H1 (cell line): ENCODE measurements at regions not wholly inside any gene's neighbourhood (a gene's known extent, or its start where the extent isn't known, plus 50 kb on each side); places are given as distances from the start of the nearest gene placed in this dataset.

ENCODE experiments used
- CTCF ChIA-PET: fragments of 300-600 bp; sonication (Branson Sonifier 250); formaldehyde crosslinking; loops from one replicate; lab custom pipeline; 2021; ENCODE audit not compliant: partially characterized antibody; lab: Charles Lee
- POLR2A ChIA-PET: fragments of 300-600 bp; sonication (Branson Sonifier 250); formaldehyde crosslinking; loops from one replicate; lab custom pipeline; 2021; ENCODE audit warnings: inconsistent platforms; ENCODE audit not compliant: partially characterized antibody; lab: Charles Lee
- DNase-seq, 2 experiments: peaks; one replicate each; pipeline versions ENCODE4 v3.0.0 to v3.0.0-alpha.2; 2010 to 2022; ENCODE audit warnings: low spot score in 2 of 2, low read depth in 1 of 2, mixed read lengths in 1 of 2
- FAIRE-seq: peaks from 2 replicates; lab custom pipeline; 2011; peaks lifted over from hg19 to GRCh38; lab: Jason Lieb, UNC
- H2AFZ ChIP-seq: 2 replicates; pipeline ENCODE4 v1.8.1; 2012; ENCODE audit warnings: low read length, inconsistent platforms
- H2AK5ac ChIP-seq: 2 replicates; pipeline ENCODE4 v1.6.1; 2013; ENCODE audit warnings: low read depth, low read length
- H2BK120ac ChIP-seq: replicated peaks from 2 replicates; pipeline ENCODE3; 2013; ENCODE audit warnings: low read depth, low read length, inconsistent platforms
- H2BK12ac ChIP-seq: 2 replicates; pipeline ENCODE4 v1.6.1; 2013; ENCODE audit warnings: low read depth, low read length
- H2BK15ac ChIP-seq: 2 replicates; pipeline ENCODE4 v1.6.1; 2013; ENCODE audit warnings: low read length
- H2BK20ac ChIP-seq: 2 replicates; pipeline ENCODE4 v1.6.1; 2013; ENCODE audit warnings: low read length
- H2BK5ac ChIP-seq: 2 replicates; pipeline ENCODE4 v1.6.1; 2013; ENCODE audit warnings: low read depth, low read length
- H3K14ac ChIP-seq: 2 replicates; pipeline ENCODE4 v1.6.1; 2013; ENCODE audit warnings: inconsistent platforms; ENCODE audit not compliant: insufficient read length
- H3K18ac ChIP-seq: 2 replicates; pipeline ENCODE4 v1.6.1; 2013; ENCODE audit warnings: low read length; ENCODE audit errors: extremely low read depth
- H3K23ac ChIP-seq: 2 replicates; pipeline ENCODE4 v1.6.1; 2013; ENCODE audit warnings: inconsistent platforms; ENCODE audit not compliant: insufficient read length
- H3K23me2 ChIP-seq: 2 replicates; pipeline ENCODE4 v1.6.1; 2013; ENCODE audit warnings: low read depth, low read length
- H3K27ac ChIP-seq: 2 replicates; pipeline ENCODE4 v1.6.1; 2011; ENCODE audit warnings: low read depth, low read length, inconsistent platforms
- H3K27me3 ChIP-seq, 4 experiments: replicated peaks in 1 of 4; 1 replicate in 1 of 4; 2 replicates in 3 of 4; pipeline versions ENCODE4 v1.6.1 to v1.8.1; 2011 to 2013; ENCODE audit warnings: low read length in 3 of 4, mild to moderate bottlenecking in 3 of 4, inconsistent platforms in 2 of 4, mixed read lengths in 2 of 4, moderate library complexity in 1 of 4; ENCODE audit not compliant: control insufficient read depth in 3 of 4, insufficient read depth in 3 of 4; ENCODE audit errors: extremely low read depth in 1 of 4
- H3K36me3 ChIP-seq, 4 experiments: 2 replicates each; pipeline versions ENCODE4 v1.6.1 to v1.8.1; 2011 to 2013; ENCODE audit warnings: mild to moderate bottlenecking in 4 of 4, low read length in 3 of 4, moderate library complexity in 2 of 4, control low read depth in 1 of 4, inconsistent platforms in 1 of 4; ENCODE audit not compliant: insufficient read depth in 4 of 4, control insufficient read depth in 2 of 4
- H3K4ac ChIP-seq: replicated peaks from 2 replicates; pipeline ENCODE3; 2013; ENCODE audit warnings: low read length, low read depth, mixed read lengths, inconsistent platforms; ENCODE audit not compliant: insufficient read length
- H3K4me1 ChIP-seq, 4 experiments: replicated peaks in 1 of 4; 1 replicate in 1 of 4; 2 replicates in 3 of 4; pipeline versions ENCODE4 v1.6.1 to v1.8.1; 2011 to 2013; ENCODE audit warnings: low read length in 3 of 4, inconsistent platforms in 2 of 4, mixed read lengths in 1 of 4; ENCODE audit not compliant: insufficient read depth in 4 of 4, control insufficient read depth in 3 of 4
- H3K4me2 ChIP-seq, 2 experiments: 2 replicates each; pipeline versions ENCODE4 v1.6.1 to v1.8.1; 2011 to 2013; ENCODE audit warnings: low read depth in 2 of 2, low read length in 2 of 2, control low read depth in 1 of 2, inconsistent platforms in 1 of 2, mild to moderate bottlenecking in 1 of 2; ENCODE audit not compliant: insufficient read depth in 1 of 2
- H3K4me3 ChIP-seq, 4 experiments: fragments of 200-600, 300-600 bp in 1 of 4; sonication (generic), shearing (Covaris generic), sonication (Bioruptor Twin) in 1 of 4; 2 replicates each; pipeline versions ENCODE4 v1.5.1 to v1.8.1; 2011 to 2016; ENCODE audit warnings: low read length in 4 of 4, low read depth in 3 of 4, control low read depth in 2 of 4, inconsistent platforms in 2 of 4, mild to moderate bottlenecking in 2 of 4, mixed read lengths in 1 of 4, moderate library complexity in 1 of 4; ENCODE audit not compliant: insufficient read depth in 2 of 4; ENCODE audit errors: extremely low read depth in 1 of 4
- H3K56ac ChIP-seq: replicated peaks from 2 replicates; pipeline ENCODE3; 2013; ENCODE audit warnings: low read depth, mild to moderate bottlenecking, mixed read lengths, low read length, inconsistent platforms; ENCODE audit not compliant: insufficient read length
- H3K79me1 ChIP-seq: 2 replicates; pipeline ENCODE4 v1.6.1; 2013; ENCODE audit warnings: low read depth, low read length, control low read depth
- H3K79me2 ChIP-seq, 2 experiments: 2 replicates each; pipeline versions ENCODE4 v1.6.1 to v1.8.1; 2012 to 2013; ENCODE audit warnings: low read length in 2 of 2, mild to moderate bottlenecking in 2 of 2, inconsistent platforms in 1 of 2; ENCODE audit not compliant: insufficient read depth in 2 of 2, control insufficient read depth in 1 of 2
- H3K9ac ChIP-seq, 4 experiments: replicated peaks in 1 of 4; 1 replicate in 1 of 4; 2 replicates in 3 of 4; pipeline versions ENCODE4 v1.6.1 to v1.8.1; 2011 to 2013; ENCODE audit warnings: low read depth in 3 of 4, low read length in 3 of 4, control low read depth in 2 of 4, mild to moderate bottlenecking in 2 of 4, moderate library complexity in 2 of 4, inconsistent platforms in 1 of 4; ENCODE audit errors: extremely low read depth in 1 of 4
- H3K9me3 ChIP-seq, 2 experiments: 2 replicates each; pipeline versions ENCODE4 v1.6.1 to v1.8.1; 2012 to 2013; ENCODE audit warnings: mild to moderate bottlenecking in 2 of 2, moderate library complexity in 2 of 2, control low read depth in 1 of 2, inconsistent platforms in 1 of 2, low read depth in 1 of 2, low read length in 1 of 2, mixed read lengths in 1 of 2; ENCODE audit not compliant: insufficient read depth in 2 of 2
- H4K20me1 ChIP-seq, 2 experiments: replicated peaks in 1 of 2; 2 replicates each; pipeline versions ENCODE3 to v1.8.1; 2011 to 2013; ENCODE audit warnings: inconsistent platforms in 2 of 2, low read length in 2 of 2, mild to moderate bottlenecking in 1 of 2; ENCODE audit not compliant: insufficient read depth in 2 of 2, control insufficient read depth in 1 of 2
- H4K5ac ChIP-seq: 2 replicates; pipeline ENCODE4 v1.6.1; 2013; ENCODE audit warnings: low read length, low read depth, mixed read lengths, inconsistent platforms; ENCODE audit not compliant: insufficient read length
- H4K8ac ChIP-seq: 2 replicates; pipeline ENCODE4 v1.8.0; 2013; ENCODE audit warnings: mild to moderate bottlenecking, moderate library complexity, low read length, inconsistent platforms; ENCODE audit not compliant: insufficient read depth; ENCODE audit errors: extremely low read depth
- H4K91ac ChIP-seq: replicated peaks from 2 replicates; pipeline ENCODE3; 2013; ENCODE audit warnings: low read length, mixed read lengths, inconsistent platforms; ENCODE audit not compliant: insufficient read length
- ASH2L ChIP-seq: fragments of 200-600, 300-600 bp; sonication (generic); IDR thresholded peaks from one replicate; pipeline ENCODE4 v1.7.1; 2017; ENCODE audit warnings: low read length
- CEBPB ChIP-seq: IDR thresholded peaks from 2 replicates; pipeline ENCODE4 v1.6.1; 2012; ENCODE audit warnings: low read depth, low read length
- CHD2 ChIP-seq: IDR thresholded peaks from 2 replicates; pipeline ENCODE4 v1.6.1; 2012; ENCODE audit warnings: low read length, improper control_type of control experiment
- CREB1 ChIP-seq: IDR thresholded peaks from 2 replicates; pipeline ENCODE4 v1.6.1; 2012; ENCODE audit warnings: inconsistent platforms
- GTF2F1 ChIP-seq: IDR thresholded peaks from 2 replicates; pipeline ENCODE4 v1.6.1; 2012; ENCODE audit warnings: low read depth, low read length, improper control_type of control experiment, borderline replicate concordance
- JUN ChIP-seq: IDR thresholded peaks from 2 replicates; pipeline ENCODE4 v1.6.1; 2011; ENCODE audit warnings: low read depth, mild to moderate bottlenecking, improper control_type of control experiment, low read length
- RBBP5 ChIP-seq: IDR thresholded peaks from 2 replicates; pipeline ENCODE4 v1.7.1; 2012; ENCODE audit warnings: low read depth, mild to moderate bottlenecking, inconsistent platforms, low read length, moderate library complexity, borderline replicate concordance
- SIX5 ChIP-seq: IDR thresholded peaks from 2 replicates; pipeline ENCODE4 v1.6.1; 2011; ENCODE audit warnings: mild to moderate bottlenecking, low read depth, low read length
- TBP ChIP-seq: IDR thresholded peaks from 2 replicates; pipeline ENCODE4 v1.6.1; 2011; ENCODE audit warnings: low read depth, low read length, improper control_type of control experiment
- YY1 ChIP-seq: IDR thresholded peaks from 2 replicates; pipeline ENCODE4 v1.6.1; 2011; ENCODE audit warnings: low read depth, mild to moderate bottlenecking, low read length
- WGBS, 2 experiments: shearing (Covaris generic) in 1 of 2; methylation state at CpG; one replicate each; pipeline versions ENCODE4 v1.1.6 to v1.1.7; 2013 to 2015; ENCODE audit warnings: low lambda C conversion rate in 2 of 2, mixed read lengths in 2 of 2, inconsistent platforms in 1 of 2, low coverage in 1 of 2, missing lambda C conversion rate in 1 of 2; ENCODE audit not compliant: insufficient replicate concordance in 2 of 2, insufficient coverage in 1 of 2, insufficient read length in 1 of 2; ENCODE audit errors: extremely low coverage in 1 of 2, missing lambda C conversion rate in 1 of 2; 5-methylcytosine and 5-hydroxymethylcytosine counted together
- TF ChIP-seq, protein P1 (sequence below): IDR thresholded peaks from 2 replicates; pipeline ENCODE4 v1.6.1; 2012; ENCODE audit warnings: inconsistent platforms
- TF ChIP-seq, protein P2 (sequence below), 3 experiments: IDR thresholded peaks; 1 replicate in 2 of 3; 2 replicates in 1 of 3; pipeline versions ENCODE4 v1.5.1 to v1.6.1; 2011; ENCODE audit warnings: low read length in 3 of 3, mild to moderate bottlenecking in 3 of 3, inconsistent platforms in 2 of 3, low read depth in 1 of 3, moderate library complexity in 1 of 3; ENCODE audit not compliant: insufficient read depth in 1 of 3; ENCODE audit errors: control extremely low read depth in 1 of 3

DNA sequence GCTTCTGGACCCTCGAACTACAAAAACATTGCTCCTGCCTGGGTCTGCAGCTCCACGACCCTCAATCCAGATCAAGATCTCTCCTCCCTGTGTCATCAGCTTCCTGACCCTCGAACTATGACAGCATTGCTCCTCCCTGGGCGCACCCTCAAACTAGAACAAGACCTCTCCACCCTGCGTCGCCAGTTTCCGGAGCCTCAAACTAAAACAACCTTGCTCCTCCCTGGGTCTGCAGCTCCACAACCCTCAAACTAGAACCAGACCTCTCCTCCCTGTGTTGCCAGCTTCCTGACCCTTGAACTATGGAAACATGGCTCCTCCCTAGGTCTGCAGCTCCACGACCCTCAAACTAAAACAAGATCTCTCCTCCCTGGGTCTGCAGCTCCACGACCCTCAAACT is 339.7 kb upstream of the SULF2 start:
- no peak for FAIRE-seq

More for the DNA sequence above, 339.7 kb upstream of the SULF2 start:
- Histone ChIP-seq H3K4me2 (no peak overlapping the region), H2BK5ac (no peak overlapping the region), H3K79me1 (no peaks in the 10 kb centered on the region), H3K4me1 (peaks cover 0 to 2% (median 0%) of the 10 kb centered on the region in 4 experiments; a peak in 1 of 7 replicates), H2BK20ac (no peak overlapping the region), H3K23me2 (no peaks in the 10 kb centered on the region), H3K23ac (no peak overlapping the region), H2BK12ac (no peak overlapping the region), H3K4me3 (no peak overlapping the region), H2AK5ac (no peak overlapping the region), H3K27ac (no peak overlapping the region), H3K14ac (no peak overlapping the region), H3K9ac (no peak overlapping the region), H4K91ac (no peak overlapping the region), H3K79me2 (no peaks in the 10 kb centered on the region), H4K8ac (no peak overlapping the region), H3K27me3 (no peaks in the 10 kb centered on the region), H3K56ac (no peak overlapping the region)
- POLR2A ChIA-PET, result no interaction called here
- 88% methylated on average over 9 of the region's 9 CpGs; no CpG with 5 or more reads in 1 of the 2 experiments for WGBS, 2 experiments
- CTCF ChIA-PET, result interaction anchor here (1.1 to 2.0 kb wide), 3 partner anchors 10 to 400 kb away, joined by 3 to 6 read pairs (median 4); no protein-coding TSS in a partner anchor
- no peak for TF ChIP-seq YY1
- no peak for TF ChIP-seq SIX5
- no peak for TF ChIP-seq RBBP5
- no peak for TF ChIP-seq ASH2L
- TF ChIP-seq TBP, result no peak
- TF ChIP-seq GTF2F1, result no peak
- TF ChIP-seq, protein P1, sequence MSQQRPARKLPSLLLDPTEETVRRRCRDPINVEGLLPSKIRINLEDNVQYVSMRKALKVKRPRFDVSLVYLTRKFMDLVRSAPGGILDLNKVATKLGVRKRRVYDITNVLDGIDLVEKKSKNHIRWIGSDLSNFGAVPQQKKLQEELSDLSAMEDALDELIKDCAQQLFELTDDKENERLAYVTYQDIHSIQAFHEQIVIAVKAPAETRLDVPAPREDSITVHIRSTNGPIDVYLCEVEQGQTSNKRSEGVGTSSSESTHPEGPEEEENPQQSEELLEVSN, result no peak
- no peak for TF ChIP-seq CREB1
- TF ChIP-seq, protein P2, sequence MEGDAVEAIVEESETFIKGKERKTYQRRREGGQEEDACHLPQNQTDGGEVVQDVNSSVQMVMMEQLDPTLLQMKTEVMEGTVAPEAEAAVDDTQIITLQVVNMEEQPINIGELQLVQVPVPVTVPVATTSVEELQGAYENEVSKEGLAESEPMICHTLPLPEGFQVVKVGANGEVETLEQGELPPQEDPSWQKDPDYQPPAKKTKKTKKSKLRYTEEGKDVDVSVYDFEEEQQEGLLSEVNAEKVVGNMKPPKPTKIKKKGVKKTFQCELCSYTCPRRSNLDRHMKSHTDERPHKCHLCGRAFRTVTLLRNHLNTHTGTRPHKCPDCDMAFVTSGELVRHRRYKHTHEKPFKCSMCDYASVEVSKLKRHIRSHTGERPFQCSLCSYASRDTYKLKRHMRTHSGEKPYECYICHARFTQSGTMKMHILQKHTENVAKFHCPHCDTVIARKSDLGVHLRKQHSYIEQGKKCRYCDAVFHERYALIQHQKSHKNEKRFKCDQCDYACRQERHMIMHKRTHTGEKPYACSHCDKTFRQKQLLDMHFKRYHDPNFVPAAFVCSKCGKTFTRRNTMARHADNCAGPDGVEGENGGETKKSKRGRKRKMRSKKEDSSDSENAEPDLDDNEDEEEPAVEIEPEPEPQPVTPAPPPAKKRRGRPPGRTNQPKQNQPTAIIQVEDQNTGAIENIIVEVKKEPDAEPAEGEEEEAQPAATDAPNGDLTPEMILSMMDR (IDR thresholded peaks at IDR 0.05; ENCODE audit: control extremely low read depth in 1 of 3, insufficient read depth in 1 of 3, low read depth in 1 of 3, low read length in 3 of 3), result no peak
- TF ChIP-seq CHD2, result no peak
- no peak for TF ChIP-seq CEBPB
- TF ChIP-seq JUN, result no peak
- TF ChIP-seq, all 59 proteins: peak for 0
- Histone ChIP-seq H3K4ac (no peak overlapping the region), H2BK120ac (no peak overlapping the region), H3K36me3 (no peaks in the 10 kb centered on the region), H3K18ac (no peak overlapping the region), H4K5ac (no peak overlapping the region), H2BK15ac (no peak overlapping the region), H4K20me1 (no peaks in the 10 kb centered on the region), H3K9me3 (no peaks in the 10 kb centered on the region; a peak in 1 of 4 replicates), H2AFZ (no peak overlapping the region)
- DNase-seq, result no peak
